VCaP (cell line): ENCODE measurements at regions not wholly inside any gene's neighbourhood (a gene's known extent, or its start where the extent isn't known, plus 50 kb on each side); places are given as distances from the start of the nearest gene placed in this dataset.

ENCODE experiments used
- H3K27ac ChIP-seq: fragments of 450-650 bp; 2 replicates; pipeline ENCODE4 v1.5.1; 2017
- TF ChIP-seq, protein P1 (sequence below): fragments of 450-650 bp; conservative IDR thresholded peaks from 2 replicates; pipeline ENCODE4 v1.5.1; 2017; ENCODE audit warnings: mild to moderate bottlenecking, moderate library complexity

DNA sequence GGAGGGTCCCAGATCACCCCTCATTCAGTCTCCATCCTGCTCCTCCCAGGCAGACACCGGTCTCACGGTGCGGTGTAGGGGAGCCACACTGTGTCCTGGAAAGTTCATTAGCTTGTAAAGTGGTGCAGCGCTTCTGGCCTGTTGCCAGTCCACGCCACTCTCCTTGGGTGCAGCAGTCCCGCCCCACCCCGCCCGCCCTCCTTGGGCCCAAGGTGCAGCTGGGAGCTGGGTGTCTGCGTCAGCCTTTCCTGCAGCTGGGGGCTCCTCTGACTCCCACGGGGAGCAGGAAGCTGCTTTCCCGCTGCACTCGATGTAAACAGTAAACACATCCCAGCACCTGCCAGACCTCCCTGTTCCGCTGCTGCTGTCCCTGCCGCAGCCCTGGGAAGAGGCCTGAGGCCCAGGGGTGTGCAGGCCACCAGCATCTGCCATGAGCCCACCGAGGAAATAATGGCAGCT, 53.8 kb upstream of the ASB18 start:
- no peak overlapping the region for H3K27ac ChIP-seq
- TF ChIP-seq, protein P1, sequence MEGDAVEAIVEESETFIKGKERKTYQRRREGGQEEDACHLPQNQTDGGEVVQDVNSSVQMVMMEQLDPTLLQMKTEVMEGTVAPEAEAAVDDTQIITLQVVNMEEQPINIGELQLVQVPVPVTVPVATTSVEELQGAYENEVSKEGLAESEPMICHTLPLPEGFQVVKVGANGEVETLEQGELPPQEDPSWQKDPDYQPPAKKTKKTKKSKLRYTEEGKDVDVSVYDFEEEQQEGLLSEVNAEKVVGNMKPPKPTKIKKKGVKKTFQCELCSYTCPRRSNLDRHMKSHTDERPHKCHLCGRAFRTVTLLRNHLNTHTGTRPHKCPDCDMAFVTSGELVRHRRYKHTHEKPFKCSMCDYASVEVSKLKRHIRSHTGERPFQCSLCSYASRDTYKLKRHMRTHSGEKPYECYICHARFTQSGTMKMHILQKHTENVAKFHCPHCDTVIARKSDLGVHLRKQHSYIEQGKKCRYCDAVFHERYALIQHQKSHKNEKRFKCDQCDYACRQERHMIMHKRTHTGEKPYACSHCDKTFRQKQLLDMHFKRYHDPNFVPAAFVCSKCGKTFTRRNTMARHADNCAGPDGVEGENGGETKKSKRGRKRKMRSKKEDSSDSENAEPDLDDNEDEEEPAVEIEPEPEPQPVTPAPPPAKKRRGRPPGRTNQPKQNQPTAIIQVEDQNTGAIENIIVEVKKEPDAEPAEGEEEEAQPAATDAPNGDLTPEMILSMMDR = no peak

DNA sequence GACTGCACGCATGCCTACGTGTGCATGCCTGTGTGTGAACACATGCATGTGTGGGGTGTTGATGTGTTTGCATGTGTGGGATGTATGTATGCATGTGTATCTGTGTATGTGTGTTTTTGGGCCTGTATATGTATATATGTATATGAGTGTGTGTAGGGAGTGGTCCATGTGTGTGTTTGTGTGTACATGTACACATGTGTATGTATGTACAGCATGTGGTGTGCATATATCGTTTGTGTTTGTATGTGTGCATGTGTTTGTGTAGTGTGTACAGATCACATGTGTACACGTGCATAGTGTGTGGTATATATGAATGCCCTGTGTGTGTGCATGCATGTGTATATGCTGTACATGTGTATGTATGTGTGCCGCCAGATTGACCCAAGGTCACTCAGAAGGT, 54.2 kb upstream of the ASB18 start:
- H3K27ac ChIP-seq = no peak overlapping the region
- TF ChIP-seq, protein P1 = no peak

DNA sequence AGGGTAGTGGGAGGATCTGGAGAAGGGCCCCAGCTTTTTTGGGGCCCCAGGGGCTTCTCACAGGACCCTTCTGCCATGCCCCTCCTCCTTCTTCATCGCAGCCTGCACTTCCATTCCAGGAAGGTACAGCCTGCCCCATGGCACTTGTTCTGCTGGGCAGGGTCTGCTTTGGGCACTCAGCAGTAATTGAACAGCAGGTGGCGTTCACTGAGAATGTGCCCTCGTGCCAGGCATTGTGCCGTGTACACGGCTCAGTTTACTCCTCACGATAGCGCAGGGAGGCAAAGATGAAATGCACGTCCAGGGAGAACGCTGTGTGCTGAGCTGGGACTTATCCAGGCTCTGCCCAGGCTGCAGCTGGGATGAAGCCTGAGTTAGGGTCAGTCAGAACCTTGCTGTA, 54.8 kb upstream of the ASB18 start:
- H3K27ac ChIP-seq = 0 out of 2 replicates have a peak overlapping the region, but pooled peaks have one; percentile 2
- TF ChIP-seq, protein P1 = peak; percentile 37

DNA sequence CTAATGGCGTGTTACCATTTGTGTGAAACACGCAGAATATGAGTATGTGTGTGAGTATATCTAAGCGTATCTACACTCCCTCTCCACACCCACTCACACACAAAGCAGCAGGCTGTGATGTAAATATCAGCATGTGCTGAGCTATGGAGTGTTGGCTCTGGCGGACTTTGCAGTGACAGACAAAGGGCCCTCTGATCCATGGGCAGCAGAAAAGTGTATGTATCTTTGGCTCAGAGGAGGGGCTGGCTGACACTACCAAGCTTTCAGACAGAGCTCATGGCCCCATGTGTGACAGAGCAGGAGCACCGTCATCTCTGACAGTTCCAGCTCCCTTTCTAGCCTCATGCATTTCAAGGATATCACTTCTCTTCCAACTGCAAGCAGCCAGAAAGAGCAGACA, 57.2 kb upstream of the ASB18 start:
- no peak overlapping the region for H3K27ac ChIP-seq
- TF ChIP-seq, protein P1 = no peak

DNA sequence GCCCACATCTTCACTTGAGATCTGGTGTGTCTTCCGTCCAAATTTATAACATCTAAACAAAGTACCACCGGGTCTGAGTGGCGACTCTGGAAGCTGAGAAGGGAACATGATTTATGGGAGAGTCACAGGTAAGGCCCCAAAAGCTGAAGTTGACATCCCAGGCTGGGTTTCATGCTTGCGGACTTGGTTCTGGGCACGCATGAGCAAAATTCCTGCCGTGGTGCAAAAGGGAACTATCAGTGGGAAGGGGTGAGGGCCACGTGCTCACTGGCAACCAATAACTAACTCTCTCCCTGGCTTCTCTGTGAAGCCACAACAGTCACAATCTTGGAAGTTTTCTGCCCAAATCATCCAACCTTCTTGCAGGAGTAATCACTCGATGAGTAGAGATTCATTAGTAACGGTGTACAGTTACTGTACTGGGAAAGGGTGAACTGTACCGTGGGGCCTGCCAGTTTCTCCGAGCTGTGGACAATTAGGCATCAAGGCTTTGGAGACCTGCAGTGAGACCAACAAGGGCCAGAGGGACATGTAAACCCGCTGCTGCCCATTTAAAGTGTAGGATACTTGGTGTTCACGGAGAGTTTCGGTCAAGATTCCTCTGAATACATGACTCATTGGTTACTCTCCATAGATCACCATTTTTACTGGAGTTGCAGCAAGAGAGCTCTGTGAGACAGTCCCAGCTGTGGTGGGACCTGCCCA, 69.4 kb upstream of the ASB18 start:
- TF ChIP-seq, protein P1 = no peak
- H3K27ac ChIP-seq = no peak overlapping the region

DNA sequence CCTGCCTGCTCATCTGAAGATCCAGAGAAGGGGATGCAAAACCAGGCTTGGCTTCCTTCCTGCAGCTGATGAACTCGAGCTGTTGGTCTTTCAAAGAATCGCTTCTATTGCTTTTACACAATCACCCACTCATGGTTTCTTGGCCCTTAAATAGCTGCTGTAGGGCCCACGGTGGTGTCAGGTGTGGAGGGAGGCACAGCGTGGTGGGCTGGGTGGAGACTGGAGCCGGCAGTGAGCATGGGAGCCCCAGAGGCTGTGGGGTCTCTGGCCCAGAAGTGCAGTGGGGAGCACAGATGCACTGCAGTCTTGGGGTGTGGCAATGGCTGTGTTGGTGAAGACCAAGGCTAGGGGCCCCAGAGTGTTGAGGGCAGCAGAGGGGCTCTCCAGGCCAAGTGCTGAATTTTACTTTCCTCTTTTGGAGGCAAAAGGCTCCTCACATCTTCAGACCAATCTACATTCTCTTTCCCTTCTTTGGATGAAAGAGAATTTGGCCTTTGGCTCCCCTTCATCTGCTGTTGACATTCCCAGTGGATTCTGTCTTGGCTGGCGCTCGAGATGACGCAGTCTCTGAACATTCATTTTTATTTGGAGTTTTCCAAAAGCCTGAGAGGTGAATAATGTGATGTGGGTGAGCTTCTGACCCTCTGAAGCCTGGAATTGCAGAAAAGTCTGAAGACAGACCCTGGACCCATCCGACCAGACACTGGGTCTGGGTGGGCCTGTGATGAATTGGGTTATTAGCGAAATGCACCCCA, 70.1 kb upstream of the ASB18 start:
- TF ChIP-seq, protein P1 = no peak
- H3K27ac ChIP-seq = no peak overlapping the region

DNA sequence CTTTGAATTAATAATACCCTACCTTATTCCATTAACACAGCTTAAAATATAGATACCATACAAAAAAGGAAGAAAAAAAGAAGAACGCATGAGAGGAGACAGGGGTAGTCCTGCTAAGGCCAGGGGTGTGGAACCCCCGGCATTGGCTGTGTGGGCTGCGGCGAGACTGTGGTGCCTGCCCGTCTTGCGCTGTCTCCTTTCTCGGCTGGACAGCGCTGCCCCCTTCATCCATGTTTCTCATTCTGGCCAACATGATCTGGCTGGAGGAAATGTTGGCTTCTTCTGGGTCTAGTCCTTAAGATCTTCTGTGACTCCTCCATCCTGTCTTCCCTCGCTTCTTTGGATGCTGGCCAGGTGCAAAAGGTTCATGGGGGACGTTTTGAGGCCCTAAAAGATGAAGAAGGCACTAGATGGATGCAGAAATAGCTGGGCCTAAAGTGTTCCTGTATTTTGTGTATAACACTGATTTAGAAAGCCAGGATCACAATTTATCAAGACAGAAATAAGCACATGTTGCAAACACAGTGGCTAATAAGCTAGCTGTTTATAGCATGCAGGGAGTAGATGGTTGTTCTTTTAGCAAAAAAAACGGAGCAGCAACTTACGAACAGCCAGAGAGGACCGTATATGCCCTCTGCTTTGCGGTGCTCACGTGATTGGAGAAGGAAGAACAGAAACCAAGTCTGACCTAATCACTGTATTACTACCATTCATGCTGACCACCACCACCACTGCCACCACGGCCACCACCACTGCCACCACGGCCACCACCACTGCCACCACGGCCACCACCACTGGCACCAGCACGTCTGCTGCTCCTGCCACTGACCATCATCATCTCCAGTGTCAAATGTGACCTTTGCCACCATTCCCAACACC, 71.7 kb upstream of the ASB18 start:
- TF ChIP-seq, protein P1 = no peak
- H3K27ac ChIP-seq = no peak overlapping the region
